ENCODE measurements at regions not wholly inside any gene's neighbourhood (a gene's known extent, or its start where the extent isn't known, plus 50 kb on each side); places are given as distances from the start of the nearest gene placed in this dataset.

GRCh38 chr6:144932621-144933020 is 647.5 kb downstream of the UTRN start:
- TF ChIP-seq CTCF (conservative IDR thresholded peaks at IDR 0.05; ENCODE audit: low read depth, low read length) (no peak), EZH2 (IDR thresholded peaks at IDR 0.05; ENCODE audit: borderline replicate concordance, low read depth, low read length, poor library complexity, severe bottlenecking) (no peak)
